Testis (tissue), 2 donors: ENCODE measurements at regions not wholly inside any gene's neighbourhood (a gene's known extent, or its start where the extent isn't known, plus 50 kb on each side); places are given as distances from the start of the nearest gene placed in this dataset.

Experiments used
- DNase-seq: peaks from one replicate; pipeline ENCODE4 v3.0.0-alpha.2; 2019
- H3K27ac ChIP-seq, 2 donors: fragments of 200-600 bp; sonication (generic); one replicate each; pipeline ENCODE4 v1.5.1; 2019
- H3K27me3 ChIP-seq: fragments of 200-600 bp; sonication (generic); one replicate; pipeline ENCODE4 v1.5.1; 2019
- H3K36me3 ChIP-seq: fragments of 200-600 bp; sonication (generic); one replicate; pipeline ENCODE4 v1.5.1; 2017; ENCODE audit warnings: low read depth; ENCODE audit errors: missing control alignments
- H3K4me1 ChIP-seq: fragments of 200-600 bp; sonication (generic); one replicate; pipeline ENCODE4 v1.5.1; 2019
- H3K4me3 ChIP-seq, 2 donors: fragments of 200-600 bp; sonication (generic); one replicate each; pipeline ENCODE4 v1.5.1; 2017 to 2019
- H3K9me3 ChIP-seq: fragments of 200-600 bp; sonication (generic); one replicate; pipeline ENCODE4 v1.5.1; 2017
- POLR2A ChIP-seq: fragments of 450-650 bp; IDR thresholded peaks from one replicate; pipeline ENCODE4 v1.6.1; 2017; ENCODE audit warnings: antibody characterized with exemption, mild to moderate bottlenecking, moderate library complexity
- WGBS, 2 donors: methylation state at CpG; one replicate each; pipeline ENCODE4 v1.1.5; 2018; 5-methylcytosine and 5-hydroxymethylcytosine counted together
- intact Hi-C: fragments of 100-400 bp; cut with DNase I; formaldehyde crosslinking; loops from one replicate; pipeline ENCODE4 v1.15.1; 2023; ENCODE audit warnings: low total_unique reads
- TF ChIP-seq, protein P1 (sequence below), 3 experiments: fragments of 450-650 bp in 2 of 3; fragments of 200-600 bp in 1 of 3; sonication (generic) in 1 of 3; IDR thresholded peaks; one replicate each; pipeline ENCODE4 v1.5.1; 2016 to 2019; ENCODE audit warnings: antibody characterized with exemption in 3 of 3, mild to moderate bottlenecking in 2 of 3, moderate library complexity in 1 of 3

DNA sequence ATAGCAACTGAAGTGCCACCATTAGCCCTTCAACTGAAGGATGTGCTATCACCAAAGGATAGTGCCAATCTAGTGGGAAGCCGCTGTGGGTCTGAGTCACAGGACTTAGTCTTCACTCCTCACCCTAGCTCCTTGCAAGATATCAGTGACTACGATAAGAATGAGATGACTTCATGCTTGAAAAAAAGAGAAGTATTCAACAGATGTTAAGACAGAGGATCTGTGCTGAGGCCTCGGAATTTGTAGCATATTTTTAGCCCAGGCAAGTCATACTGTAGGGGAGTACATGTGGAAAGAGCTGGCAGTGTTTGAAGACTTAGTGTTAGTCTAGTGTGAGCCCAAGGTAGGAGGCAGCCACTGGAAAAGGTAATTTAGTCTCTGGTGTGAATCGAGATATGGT, 270.7 kb upstream of the LRTM1 start:
- TF ChIP-seq, protein P1, sequence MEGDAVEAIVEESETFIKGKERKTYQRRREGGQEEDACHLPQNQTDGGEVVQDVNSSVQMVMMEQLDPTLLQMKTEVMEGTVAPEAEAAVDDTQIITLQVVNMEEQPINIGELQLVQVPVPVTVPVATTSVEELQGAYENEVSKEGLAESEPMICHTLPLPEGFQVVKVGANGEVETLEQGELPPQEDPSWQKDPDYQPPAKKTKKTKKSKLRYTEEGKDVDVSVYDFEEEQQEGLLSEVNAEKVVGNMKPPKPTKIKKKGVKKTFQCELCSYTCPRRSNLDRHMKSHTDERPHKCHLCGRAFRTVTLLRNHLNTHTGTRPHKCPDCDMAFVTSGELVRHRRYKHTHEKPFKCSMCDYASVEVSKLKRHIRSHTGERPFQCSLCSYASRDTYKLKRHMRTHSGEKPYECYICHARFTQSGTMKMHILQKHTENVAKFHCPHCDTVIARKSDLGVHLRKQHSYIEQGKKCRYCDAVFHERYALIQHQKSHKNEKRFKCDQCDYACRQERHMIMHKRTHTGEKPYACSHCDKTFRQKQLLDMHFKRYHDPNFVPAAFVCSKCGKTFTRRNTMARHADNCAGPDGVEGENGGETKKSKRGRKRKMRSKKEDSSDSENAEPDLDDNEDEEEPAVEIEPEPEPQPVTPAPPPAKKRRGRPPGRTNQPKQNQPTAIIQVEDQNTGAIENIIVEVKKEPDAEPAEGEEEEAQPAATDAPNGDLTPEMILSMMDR (IDR thresholded peaks at IDR 0.05) = no peak
- TF ChIP-seq POLR2A = no peak
- Histone ChIP-seq H3K4me1 (no peaks in the 10 kb centered on the region), H3K27me3 (no peaks in the 10 kb centered on the region), H3K4me3 (no peak overlapping the region), H3K36me3 (no peaks in the 10 kb centered on the region), H3K9me3 (no peaks in the 10 kb centered on the region), H3K27ac (no peak overlapping the region)
- 61 to 68% methylated on average over 4 of the region's 4 CpGs for WGBS, 2 donors
- DNase-seq = peak; percentile 16
- intact Hi-C loops = no loop called here

DNA sequence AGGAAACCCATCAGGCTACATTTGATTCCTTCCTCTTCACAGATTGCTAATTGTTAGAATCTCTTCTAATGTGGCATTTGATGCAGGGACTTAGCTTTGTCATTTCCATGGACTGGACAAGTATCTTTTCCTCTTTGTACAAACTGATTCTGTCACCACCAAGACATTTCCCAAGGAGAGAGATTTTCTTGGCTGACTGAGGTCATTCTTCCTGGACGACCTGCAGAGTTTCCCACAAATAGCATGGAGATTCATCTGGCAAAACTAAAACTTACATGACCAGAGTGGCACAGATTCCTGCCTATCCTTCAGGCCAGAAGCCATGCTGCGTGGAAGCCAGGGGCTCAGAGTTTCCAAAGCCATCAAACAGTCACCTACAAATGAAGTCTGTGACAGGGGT, 269.2 kb upstream of the LRTM1 start:
- 86 to 94% methylated on average over 2 of the region's 2 CpGs for WGBS, 2 donors
- TF ChIP-seq, protein P1 (IDR thresholded peaks at IDR 0.05) = no peak
- TF ChIP-seq POLR2A = no peak
- Histone ChIP-seq H3K27ac (no peak overlapping the region), H3K9me3 (no peaks in the 10 kb centered on the region), H3K36me3 (no peaks in the 10 kb centered on the region), H3K27me3 (no peaks in the 10 kb centered on the region), H3K4me3 (no peak overlapping the region), H3K4me1 (no peaks in the 10 kb centered on the region)
- intact Hi-C loops = no loop called here
- no peak for DNase-seq

DNA sequence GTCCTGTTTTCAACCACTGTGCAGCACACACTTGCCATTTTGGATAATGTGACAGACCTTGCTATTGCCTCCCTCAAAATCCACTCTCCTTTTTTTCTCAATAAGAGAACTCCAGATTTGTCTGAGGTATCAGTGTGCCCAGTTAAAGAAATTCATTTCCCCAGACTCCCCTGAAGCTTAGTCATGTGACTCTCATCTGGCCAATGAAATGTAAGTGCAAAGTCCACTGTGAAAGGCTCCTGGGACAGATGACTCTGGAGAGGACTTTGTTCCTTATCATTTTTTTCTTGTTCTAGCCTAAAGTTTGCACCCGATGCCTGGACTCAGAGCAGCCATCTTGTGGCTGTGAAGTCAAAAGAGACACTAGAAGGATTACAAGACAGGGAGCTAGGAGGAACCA, 268.6 kb upstream of the LRTM1 start:
- 84 to 89% methylated on average over 1 of the region's 1 CpG for WGBS, 2 donors
- Histone ChIP-seq H3K4me1 (no peaks in the 10 kb centered on the region), H3K4me3 (no peak overlapping the region), H3K27ac (no peak overlapping the region), H3K9me3 (no peaks in the 10 kb centered on the region), H3K36me3 (no peaks in the 10 kb centered on the region), H3K27me3 (no peaks in the 10 kb centered on the region)
- DNase-seq = no peak
- no peak for TF ChIP-seq POLR2A
- TF ChIP-seq, protein P1 (IDR thresholded peaks at IDR 0.05) = no peak
- intact Hi-C loops = no loop called here

DNA sequence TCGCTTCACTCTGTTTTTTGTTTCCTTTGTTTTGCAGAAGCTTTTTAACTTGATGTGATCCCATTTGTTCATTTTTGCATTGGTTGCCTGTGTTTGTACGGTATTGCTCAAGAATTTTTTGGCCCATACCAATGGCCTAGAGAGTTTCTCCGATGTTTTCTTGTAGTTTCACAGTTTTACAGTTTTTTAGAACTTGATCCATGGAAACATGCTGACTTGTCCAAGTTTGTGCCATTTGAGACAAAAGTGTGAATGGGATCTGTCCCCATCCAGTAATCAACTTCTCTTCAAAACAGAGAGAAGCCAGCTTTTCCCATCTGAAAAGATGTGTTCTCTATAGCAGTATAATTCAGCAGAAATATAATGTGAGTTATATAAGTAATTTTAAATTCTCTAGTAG, 266.5 kb upstream of the LRTM1 start:
- TF ChIP-seq, protein P1 (IDR thresholded peaks at IDR 0.05) = no peak
- TF ChIP-seq POLR2A = no peak
- Histone ChIP-seq H3K4me3 (no peak overlapping the region), H3K36me3 (no peaks in the 10 kb centered on the region), H3K9me3 (no peaks in the 10 kb centered on the region), H3K27ac (no peak overlapping the region), H3K4me1 (no peaks in the 10 kb centered on the region), H3K27me3 (no peaks in the 10 kb centered on the region)
- intact Hi-C loops = no loop called here
- DNase-seq = no peak
- 92 to 94% methylated on average over 3 of the region's 3 CpGs for WGBS, 2 donors

GRCh38 chr3:55191911-55192775, 264.3 kb upstream of the LRTM1 start:
- intact Hi-C loops = no loop called here
- no peaks in the 10 kb centered on the region for H3K9me3 ChIP-seq
- no peak for DNase-seq
- H3K27me3 ChIP-seq = no peaks in the 10 kb centered on the region
- H3K27ac ChIP-seq = no peak overlapping the region
- no peaks in the 10 kb centered on the region for H3K36me3 ChIP-seq
- WGBS, 2 donors = 86 to 88% methylated on average over 4 of the region's 4 CpGs
- H3K4me1 ChIP-seq = no peaks in the 10 kb centered on the region
- no peak overlapping the region for H3K4me3 ChIP-seq
- TF ChIP-seq POLR2A = no peak
- TF ChIP-seq, protein P1 (IDR thresholded peaks at IDR 0.05) = no peak
